Mesendoderm (in vitro differentiated cells): ENCODE measurements at regions not wholly inside any gene's neighbourhood (a gene's known extent, or its start where the extent isn't known, plus 50 kb on each side); places are given as distances from the start of the nearest gene placed in this dataset.

ENCODE experiments used
- DNase-seq: peaks from one replicate; pipeline ENCODE4 v3.0.0; 2013
- H2AK5ac ChIP-seq: 2 replicates; pipeline ENCODE4 v1.6.1; 2013; ENCODE audit warnings: low read length, inconsistent platforms
- H2BK120ac ChIP-seq: 2 replicates; pipeline ENCODE4 v1.6.1; 2013; ENCODE audit warnings: low read depth, mild to moderate bottlenecking, low read length, moderate library complexity, mixed read lengths
- H2BK15ac ChIP-seq: replicated peaks from 2 replicates; pipeline ENCODE4 v1.6.1; 2013; ENCODE audit warnings: low read depth, mild to moderate bottlenecking, moderate library complexity
- H2BK5ac ChIP-seq: 2 replicates; pipeline ENCODE4 v1.6.1; 2013; ENCODE audit warnings: low read length, inconsistent platforms
- H3K18ac ChIP-seq: 2 replicates; pipeline ENCODE4 v1.6.1; 2013; ENCODE audit warnings: mild to moderate bottlenecking, low read length, mixed read lengths
- H3K23ac ChIP-seq: one replicate; pipeline ENCODE4 v1.6.1; 2013; ENCODE audit warnings: low read length
- H3K27ac ChIP-seq: 2 replicates; pipeline ENCODE4 v1.5.1; 2013; ENCODE audit warnings: low read depth, mild to moderate bottlenecking, inconsistent platforms, low read length, moderate library complexity
- H3K27me3 ChIP-seq: 2 replicates; pipeline ENCODE4 v1.6.1; 2013; ENCODE audit warnings: low read length, control low read depth, mild to moderate bottlenecking, inconsistent platforms; ENCODE audit not compliant: insufficient read depth, poor library complexity
- H3K36me3 ChIP-seq: 2 replicates; pipeline ENCODE4 v1.6.1; 2013; ENCODE audit warnings: low read length, inconsistent platforms; ENCODE audit not compliant: control insufficient read depth, insufficient read depth
- H3K4ac ChIP-seq: one replicate; pipeline ENCODE4 v1.6.1; 2013; ENCODE audit warnings: low read depth, mild to moderate bottlenecking, low read length, moderate library complexity
- H3K4me1 ChIP-seq: 2 replicates; pipeline ENCODE4 v1.6.1; 2013; ENCODE audit warnings: low read depth, low read length, inconsistent platforms; ENCODE audit not compliant: control insufficient read depth
- H3K4me2 ChIP-seq: 2 replicates; pipeline ENCODE4 v1.6.1; 2013; ENCODE audit warnings: low read length
- H3K4me3 ChIP-seq: 2 replicates; pipeline ENCODE4 v1.5.1; 2013; ENCODE audit warnings: mild to moderate bottlenecking, low read length
- H3K56ac ChIP-seq: one replicate; pipeline ENCODE4 v1.6.1; 2013; ENCODE audit warnings: low read length
- H3K79me1 ChIP-seq: 2 replicates; pipeline ENCODE4 v1.6.1; 2013; ENCODE audit warnings: low read length, inconsistent platforms
- H3K79me2 ChIP-seq: 2 replicates; pipeline ENCODE4 v1.6.1; 2013; ENCODE audit warnings: mild to moderate bottlenecking, low read length; ENCODE audit not compliant: control insufficient read depth, insufficient read depth
- H3K9ac ChIP-seq: 2 replicates; pipeline ENCODE4 v1.6.1; 2013; ENCODE audit warnings: low read length, inconsistent platforms
- H4K5ac ChIP-seq: one replicate; pipeline ENCODE4 v1.6.1; 2013; ENCODE audit warnings: low read length
- H4K8ac ChIP-seq: one replicate; pipeline ENCODE4 v1.6.1; 2013; ENCODE audit warnings: low read depth, mild to moderate bottlenecking, control low read depth, low read length, moderate library complexity
- WGBS: extraction: QIAGEN DNeasy Blood & Tissue Kit; methylation state at CpG from one replicate; pipeline ENCODE4 v1.1.7; 2013; ENCODE audit warnings: low lambda C conversion rate, missing lambda C conversion rate; ENCODE audit not compliant: insufficient coverage; ENCODE audit errors: extremely low coverage; 5-methylcytosine and 5-hydroxymethylcytosine counted together

DNA sequence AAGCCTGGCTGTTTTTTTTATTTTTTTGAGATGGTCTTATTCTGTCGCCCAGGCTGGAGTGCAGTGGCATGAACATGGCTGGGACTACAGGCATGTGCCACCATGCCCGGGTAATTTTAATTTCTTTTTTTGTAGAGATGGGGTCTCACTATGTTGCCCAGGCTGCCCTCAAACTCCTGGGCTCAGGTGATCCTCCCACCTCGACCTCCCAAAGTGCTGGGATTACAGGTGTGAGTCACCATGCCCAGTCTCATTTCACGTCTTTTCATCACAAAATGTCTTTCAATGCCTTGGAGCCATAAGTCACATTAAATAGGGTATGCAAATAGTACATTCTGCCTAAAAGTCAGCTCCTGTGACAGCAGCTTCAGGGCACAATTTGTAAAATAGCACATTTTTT lies 52.8 kb downstream of the SOX2 start:
- Histone ChIP-seq H3K4me1 (no peaks in the 10 kb centered on the region), H2BK15ac (no peak overlapping the region), H3K4me3 (no peak overlapping the region), H3K36me3 (no peaks in the 10 kb centered on the region), H3K18ac (no peak overlapping the region), H4K5ac (no peak overlapping the region), H3K56ac (no peak overlapping the region), H3K79me1 (no peaks in the 10 kb centered on the region), H3K27ac (no peak overlapping the region), H2BK5ac (no peak overlapping the region), H2BK120ac (no peak overlapping the region), H3K4me2 (no peak overlapping the region), H3K27me3 (no peaks in the 10 kb centered on the region), H2AK5ac (no peak overlapping the region), H3K79me2 (no peaks in the 10 kb centered on the region), H3K4ac (no peak overlapping the region), H3K23ac (no peak overlapping the region), H3K9ac (no peak overlapping the region), H4K8ac (no peak overlapping the region)
- DNase-seq: no peak
- no CpG with 5 or more reads among the region's 4 CpGs for WGBS

DNA sequence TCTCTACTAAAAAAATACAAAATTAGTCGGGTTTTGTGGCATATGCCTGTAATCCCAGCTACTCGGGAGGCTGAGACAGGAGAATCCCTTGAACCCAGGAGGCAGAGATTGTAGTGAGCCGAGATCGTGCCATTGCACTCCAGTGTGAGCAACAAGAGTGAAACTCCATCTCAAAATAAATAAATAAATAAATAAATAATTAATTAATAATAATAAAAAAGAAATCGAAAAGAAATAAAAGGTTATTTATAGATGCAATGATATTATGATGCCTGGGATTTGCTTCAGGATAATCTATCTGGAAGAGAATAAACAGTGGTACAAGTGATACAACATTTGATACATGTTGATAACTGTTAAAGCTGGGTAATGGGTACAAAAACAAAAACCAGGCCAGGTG lies 58.6 kb downstream of the SOX2 start:
- Histone ChIP-seq H3K9ac (no peak overlapping the region), H3K36me3 (no peaks in the 10 kb centered on the region), H4K5ac (no peak overlapping the region), H3K56ac (no peak overlapping the region), H2BK5ac (no peak overlapping the region), H2BK120ac (no peak overlapping the region), H3K4me3 (no peak overlapping the region), H2AK5ac (no peak overlapping the region), H3K23ac (no peak overlapping the region), H3K18ac (no peak overlapping the region), H3K4me2 (no peak overlapping the region), H2BK15ac (no peak overlapping the region), H4K8ac (no peak overlapping the region), H3K4me1 (no peaks in the 10 kb centered on the region), H3K27ac (no peak overlapping the region), H3K4ac (no peak overlapping the region), H3K27me3 (no peaks in the 10 kb centered on the region), H3K79me2 (no peaks in the 10 kb centered on the region), H3K79me1 (no peaks in the 10 kb centered on the region)
- DNase-seq: no peak
- 100% methylated on average over 1 of the region's 5 CpGs for WGBS

DNA sequence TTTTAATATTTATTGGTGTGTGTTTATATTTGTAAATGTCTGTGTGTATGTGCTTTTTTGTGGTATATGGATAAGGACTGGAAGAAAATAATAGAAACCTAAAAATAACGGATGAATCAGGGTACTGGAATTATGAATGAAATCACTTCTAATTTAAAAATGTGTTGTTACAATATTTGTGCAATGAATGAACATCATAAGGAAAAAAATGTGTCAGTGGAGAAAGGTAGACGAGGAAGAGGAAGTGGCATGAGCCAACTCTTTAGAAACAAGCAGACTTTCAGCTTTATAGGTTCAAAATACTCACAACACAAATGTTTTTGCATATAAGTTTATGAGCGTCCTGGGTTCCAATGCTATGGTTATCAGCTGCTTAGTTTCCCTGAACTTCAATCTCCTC lies 59.4 kb downstream of the SOX2 start:
- DNase-seq: no peak
- Histone ChIP-seq H3K23ac (no peak overlapping the region), H3K27ac (no peak overlapping the region), H2BK5ac (no peak overlapping the region), H4K5ac (no peak overlapping the region), H3K56ac (no peak overlapping the region), H2BK15ac (no peak overlapping the region), H3K79me1 (no peaks in the 10 kb centered on the region), H3K18ac (no peak overlapping the region), H3K9ac (no peak overlapping the region), H3K4me2 (no peak overlapping the region), H3K27me3 (no peaks in the 10 kb centered on the region), H4K8ac (no peak overlapping the region), H2BK120ac (no peak overlapping the region), H3K4me3 (no peak overlapping the region), H3K79me2 (no peaks in the 10 kb centered on the region), H3K4ac (no peak overlapping the region), H3K4me1 (no peaks in the 10 kb centered on the region), H2AK5ac (no peak overlapping the region), H3K36me3 (no peaks in the 10 kb centered on the region)
- WGBS: no CpG with 5 or more reads among the region's 3 CpGs

DNA sequence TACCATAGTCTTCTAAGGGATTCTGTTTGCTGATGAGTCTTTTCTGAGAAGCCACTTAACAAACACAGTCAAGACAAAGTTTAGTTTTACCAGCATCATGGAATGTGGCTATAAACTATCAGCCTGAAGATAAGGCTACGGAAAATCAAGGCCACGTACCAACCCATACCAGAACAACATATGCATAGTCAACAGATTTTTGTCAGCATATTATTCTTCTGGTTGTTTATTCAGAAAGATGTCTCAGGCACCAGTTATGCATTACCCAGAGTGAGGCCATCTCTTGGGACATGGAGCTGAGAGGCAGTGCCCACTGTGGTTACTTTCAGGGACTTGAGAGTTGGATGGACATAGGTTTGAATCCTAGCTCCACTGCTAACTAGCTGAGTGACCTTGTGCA lies 60.4 kb downstream of the SOX2 start:
- no peak overlapping the region for H4K5ac ChIP-seq
- H3K79me2 ChIP-seq: no peaks in the 10 kb centered on the region
- no peak overlapping the region for H3K9ac ChIP-seq
- no peak overlapping the region for H2BK120ac ChIP-seq
- no peak overlapping the region for H3K23ac ChIP-seq
- no peak overlapping the region for H4K8ac ChIP-seq
- no peak overlapping the region for H2BK15ac ChIP-seq
- H3K27me3 ChIP-seq: no peaks in the 10 kb centered on the region
- no peak overlapping the region for H2AK5ac ChIP-seq
- no peak overlapping the region for H3K18ac ChIP-seq
- no peaks in the 10 kb centered on the region for H3K79me1 ChIP-seq
- WGBS: no CpG with 5 or more reads among the region's 2 CpGs
- no peak for DNase-seq
- no peaks in the 10 kb centered on the region for H3K36me3 ChIP-seq
- H3K27ac ChIP-seq: no peak overlapping the region
- no peak overlapping the region for H3K4me3 ChIP-seq
- no peak overlapping the region for H2BK5ac ChIP-seq
- no peak overlapping the region for H3K4me2 ChIP-seq
- H3K4me1 ChIP-seq: no peaks in the 10 kb centered on the region
- H3K4ac ChIP-seq: no peak overlapping the region
- H3K56ac ChIP-seq: no peak overlapping the region

DNA sequence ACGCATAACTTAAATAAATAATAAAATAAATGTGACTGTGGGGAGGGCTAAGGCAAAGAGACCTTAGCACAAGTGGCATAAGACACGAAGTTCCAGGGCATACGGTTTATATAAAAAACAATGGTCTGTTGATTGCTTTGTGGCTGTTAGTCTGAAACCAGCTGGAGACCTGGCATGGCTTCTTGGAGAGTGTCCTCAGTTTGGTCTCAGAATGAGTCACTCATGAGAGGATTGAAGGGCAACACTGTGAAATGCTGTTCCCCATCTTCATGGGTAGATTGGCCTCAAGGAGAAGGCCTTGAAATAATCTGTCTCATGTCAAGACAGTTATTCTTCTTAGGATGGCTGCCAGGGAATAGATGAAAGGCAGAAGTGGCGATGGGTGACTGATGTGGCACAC lies 62.2 kb downstream of the SOX2 start:
- H3K27ac ChIP-seq: no peak overlapping the region
- WGBS: no CpG with 5 or more reads among the region's 4 CpGs
- H4K8ac ChIP-seq: no peak overlapping the region
- no peak overlapping the region for H3K23ac ChIP-seq
- H3K4me1 ChIP-seq: no peaks in the 10 kb centered on the region
- no peaks in the 10 kb centered on the region for H3K79me1 ChIP-seq
- no peak overlapping the region for H3K9ac ChIP-seq
- no peaks in the 10 kb centered on the region for H3K79me2 ChIP-seq
- H3K56ac ChIP-seq: no peak overlapping the region
- H3K4ac ChIP-seq: no peak overlapping the region
- H2BK15ac ChIP-seq: no peak overlapping the region
- H3K4me2 ChIP-seq: no peak overlapping the region
- no peak overlapping the region for H4K5ac ChIP-seq
- H3K18ac ChIP-seq: no peak overlapping the region
- no peak overlapping the region for H3K4me3 ChIP-seq
- no peak for DNase-seq
- no peaks in the 10 kb centered on the region for H3K27me3 ChIP-seq
- no peak overlapping the region for H2BK120ac ChIP-seq
- H2AK5ac ChIP-seq: no peak overlapping the region
- no peaks in the 10 kb centered on the region for H3K36me3 ChIP-seq
- H2BK5ac ChIP-seq: no peak overlapping the region

DNA sequence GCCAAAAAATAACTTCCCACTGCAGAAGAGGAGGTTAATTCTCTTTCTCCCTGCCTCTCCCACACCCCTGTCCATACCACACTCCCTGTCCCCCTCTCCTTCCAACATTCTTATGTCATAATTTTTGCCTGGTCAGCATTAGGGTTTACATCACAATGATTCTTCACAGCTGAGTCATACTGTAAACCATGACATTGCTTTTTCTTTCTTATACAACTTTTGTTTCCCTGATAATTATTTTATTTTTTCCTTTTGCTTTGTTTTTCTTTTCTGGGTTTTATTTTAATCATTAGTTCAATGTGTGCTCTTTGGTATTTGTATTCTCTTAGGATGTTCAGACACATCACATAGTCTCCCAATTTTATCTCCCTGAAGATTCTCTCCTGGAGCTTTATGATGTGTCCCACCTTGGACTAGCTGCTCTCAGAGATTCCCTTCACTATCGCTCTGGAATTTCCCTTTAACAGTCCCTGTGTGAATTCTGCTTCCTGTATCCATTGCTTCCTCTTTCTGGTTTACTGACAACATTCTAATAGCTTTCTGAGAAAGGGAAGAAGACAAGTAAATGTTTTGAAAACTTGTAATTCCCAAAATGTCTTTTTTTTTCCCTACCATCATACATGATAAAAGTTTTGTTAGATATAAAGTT lies 70.7 kb downstream of the SOX2 start:
- Histone ChIP-seq H3K27ac (no peak overlapping the region), H3K27me3 (no peaks in the 10 kb centered on the region)

More for the DNA sequence above, 70.7 kb downstream of the SOX2 start:
- no peak overlapping the region for H3K4ac ChIP-seq
- no peak overlapping the region for H2AK5ac ChIP-seq
- H3K56ac ChIP-seq: no peak overlapping the region
- no peak overlapping the region for H3K4me3 ChIP-seq
- H2BK120ac ChIP-seq: no peak overlapping the region
- DNase-seq: peak; percentile 85
- no peak overlapping the region for H3K23ac ChIP-seq
- H3K9ac ChIP-seq: no peak overlapping the region
- H3K4me1 ChIP-seq: peaks cover 2% of the 10 kb centered on the region
- H4K5ac ChIP-seq: no peak overlapping the region
- H2BK15ac ChIP-seq: no peak overlapping the region
- no CpG with 5 or more reads among the region's 1 CpG for WGBS
- H4K8ac ChIP-seq: no peak overlapping the region
- no peaks in the 10 kb centered on the region for H3K79me1 ChIP-seq
- H3K36me3 ChIP-seq: no peaks in the 10 kb centered on the region
- peak overlapping the region; percentile 68 for H3K18ac ChIP-seq
- no peak overlapping the region for H2BK5ac ChIP-seq
- H3K4me2 ChIP-seq: no peak overlapping the region
- H3K79me2 ChIP-seq: no peaks in the 10 kb centered on the region
